Ascending aorta (tissue), 2 donors: ENCODE measurements at regions not wholly inside any gene's neighbourhood (a gene's known extent, or its start where the extent isn't known, plus 50 kb on each side); places are given as distances from the start of the nearest gene placed in this dataset.

ENCODE experiments used
- DNase-seq, 2 donors: peaks; one replicate each; pipeline ENCODE4 v3.0.0-alpha.2; 2019; ENCODE audit warnings: low spot score in 2 of 2
- H3K27ac ChIP-seq, 2 donors: fragments of 200-600 bp; sonication (generic); one replicate each; pipeline ENCODE4 v1.5.1; 2016 to 2017; ENCODE audit warnings: mild to moderate bottlenecking in 1 of 2
- H3K27me3 ChIP-seq: fragments of 200-600 bp; sonication (generic); one replicate; pipeline ENCODE4 v1.5.1; 2017
- H3K36me3 ChIP-seq, 2 donors: fragments of 200-600 bp; sonication (generic); one replicate each; pipeline ENCODE4 v1.5.1; 2016
- H3K4me1 ChIP-seq, 2 donors: fragments of 200-600 bp; sonication (generic); one replicate each; pipeline ENCODE4 v1.5.1; 2016 to 2017; ENCODE audit warnings: mild to moderate bottlenecking in 1 of 2
- H3K4me3 ChIP-seq, 2 donors: fragments of 200-600 bp; sonication (generic); one replicate each; pipeline ENCODE4 v1.5.1; 2016 to 2017; ENCODE audit warnings: mild to moderate bottlenecking in 1 of 2
- H3K9me3 ChIP-seq, 2 donors: fragments of 200-600 bp; sonication (generic); one replicate each; pipeline ENCODE4 v1.5.1; 2016
- CTCF ChIP-seq, 3 experiments: fragments of 200-600 bp in 2 of 3; fragments of 450-650 bp in 1 of 3; sonication (generic) in 2 of 3; IDR thresholded peaks; one replicate each; pipeline ENCODE4 v1.5.1; 2016 to 2019; ENCODE audit warnings: antibody characterized with exemption in 3 of 3, mild to moderate bottlenecking in 1 of 3, moderate library complexity in 1 of 3
- intact Hi-C: fragments of 100-400 bp; cut with DNase I; formaldehyde crosslinking; loops from one replicate; pipeline ENCODE4 v1.15.1; 2023

GRCh38 chr12:125593269-125593668 is 528.0 kb downstream of the AACS start:
- Histone ChIP-seq H3K4me3 (no peak overlapping the region), H3K4me1 (no peaks in the 10 kb centered on the region), H3K27ac (no peak overlapping the region), H3K36me3 (no peaks in the 10 kb centered on the region), H3K27me3 (no peaks in the 10 kb centered on the region), H3K9me3 (peaks cover 6 to 10% of the 10 kb centered on the region in 2 donors)
- no peak for DNase-seq
- TF ChIP-seq CTCF (IDR thresholded peaks at IDR 0.05): no peak
- intact Hi-C loops: no loop called here

GRCh38 chr12:125604976-125605375 is 539.7 kb downstream of the AACS start:
- no peak for TF ChIP-seq CTCF (IDR thresholded peaks at IDR 0.05)
- DNase-seq: no peak
- Histone ChIP-seq H3K36me3 (no peaks in the 10 kb centered on the region), H3K4me1 (no peaks in the 10 kb centered on the region), H3K4me3 (no peak overlapping the region), H3K27me3 (no peaks in the 10 kb centered on the region), H3K9me3 (peaks cover 0 to 6% of the 10 kb centered on the region in 2 donors), H3K27ac (no peak overlapping the region)
- intact Hi-C loops: no loop called here

- no peak for TF ChIP-seq CTCF (IDR thresholded peaks at IDR 0.05)
- Histone ChIP-seq H3K9me3 (peaks cover 0 to 6% of the 10 kb centered on the region in 2 donors), H3K36me3 (no peaks in the 10 kb centered on the region), H3K27ac (no peak overlapping the region), H3K4me1 (no peaks in the 10 kb centered on the region), H3K27me3 (no peaks in the 10 kb centered on the region), H3K4me3 (no peak overlapping the region)
- intact Hi-C loops: no loop called here
- DNase-seq: no peak
Measured at GRCh38 chr12:125606312-125606711, 541.1 kb downstream of the AACS start.

- TF ChIP-seq CTCF (IDR thresholded peaks at IDR 0.05): no peak
- H3K4me3 ChIP-seq: no peak overlapping the region
- intact Hi-C loops: no loop called here
- H3K36me3 ChIP-seq: no peaks in the 10 kb centered on the region
- no peaks in the 10 kb centered on the region for H3K4me1 ChIP-seq
- DNase-seq: no peak
- H3K27ac ChIP-seq: no peak overlapping the region
- H3K27me3 ChIP-seq: no peaks in the 10 kb centered on the region
- H3K9me3 ChIP-seq: no peaks in the 10 kb centered on the region
Measured at GRCh38 chr12:125610292-125610691, 545.1 kb downstream of the AACS start.

- Histone ChIP-seq H3K36me3 (no peaks in the 10 kb centered on the region), H3K27ac (no peak overlapping the region), H3K9me3 (no peaks in the 10 kb centered on the region), H3K4me3 (no peak overlapping the region), H3K4me1 (no peaks in the 10 kb centered on the region), H3K27me3 (no peaks in the 10 kb centered on the region)
- intact Hi-C loops: no loop called here
- TF ChIP-seq CTCF (IDR thresholded peaks at IDR 0.05): no peak
- DNase-seq: no peak
Measured at GRCh38 chr12:125610971-125611370, 545.7 kb downstream of the AACS start.

- no peaks in the 10 kb centered on the region for H3K27me3 ChIP-seq
- no peak overlapping the region for H3K27ac ChIP-seq
- TF ChIP-seq CTCF (IDR thresholded peaks at IDR 0.05): no peak
- no peaks in the 10 kb centered on the region for H3K4me1 ChIP-seq
- H3K4me3 ChIP-seq: no peak overlapping the region
- intact Hi-C loops: no loop called here
- no peaks in the 10 kb centered on the region for H3K36me3 ChIP-seq
- DNase-seq: no peak
- no peaks in the 10 kb centered on the region for H3K9me3 ChIP-seq
Measured at GRCh38 chr12:125614058-125614457, 548.8 kb downstream of the AACS start.
